ENCODE measurements at regions not wholly inside any gene's neighbourhood (a gene's known extent, or its start where the extent isn't known, plus 50 kb on each side); places are given as distances from the start of the nearest gene placed in this dataset.

DNA sequence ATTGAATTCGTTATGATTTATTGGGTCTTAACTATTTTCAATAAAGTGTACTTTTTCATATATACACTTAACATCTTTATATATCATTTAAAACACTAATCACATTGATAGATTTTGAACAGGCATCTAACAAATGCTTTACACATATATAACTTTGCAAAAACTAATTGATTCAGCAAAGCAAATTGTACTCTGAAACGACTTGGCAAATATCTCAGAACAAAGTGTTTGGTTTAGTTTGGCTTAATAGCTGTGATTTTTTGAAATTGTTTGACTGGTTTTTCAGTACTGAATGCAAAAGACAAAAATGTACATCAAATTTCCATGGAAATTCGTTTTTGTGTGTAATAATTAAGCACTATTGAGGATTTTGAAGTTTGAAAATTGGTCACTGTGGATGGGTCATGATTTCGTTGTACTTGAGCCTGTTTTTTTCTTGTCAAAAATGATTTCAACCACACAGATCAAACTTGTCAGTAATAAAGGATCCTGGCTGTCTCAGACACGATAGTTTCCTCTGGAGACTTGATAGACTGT lies 125.3 kb upstream of the SLC25A13 start:
- TF ChIP-seq CTCF (IDR thresholded peaks at IDR 0.05) (no peak), POLR2AphosphoS5 (IDR thresholded peaks at IDR 0.05) (no peak), POLR2A (IDR thresholded peaks at IDR 0.05) (no peak), EP300 (IDR thresholded peaks at IDR 0.05) (no peak)

All from suprapubic skin (tissue), 4 donors.